Prostate gland (tissue), 2 donors: ENCODE measurements at regions not wholly inside any gene's neighbourhood (a gene's known extent, or its start where the extent isn't known, plus 50 kb on each side); places are given as distances from the start of the nearest gene placed in this dataset.

Source experiments
- DNase-seq: peaks from one replicate; pipeline ENCODE4 v3.0.0-alpha.2; 2019; ENCODE audit warnings: low spot score
- H3K27ac ChIP-seq, 2 donors: fragments of 200-600 bp; sonication (generic); 2 replicates each; pipeline ENCODE4 v1.5.1; 2017 to 2019
- H3K27me3 ChIP-seq: fragments of 200-600 bp; sonication (generic); replicated peaks from 2 replicates; pipeline ENCODE4 v1.5.1; 2019; ENCODE audit not compliant: insufficient read depth
- H3K36me3 ChIP-seq, 2 donors: fragments of 200-600 bp; sonication (generic); 1 replicate in 1 of 2; 2 replicates in 1 of 2; pipeline versions ENCODE4 v1.5.1 to v1.8.1; 2017 to 2019
- H3K4me1 ChIP-seq: fragments of 200-600 bp; sonication (generic); replicated peaks from 2 replicates; pipeline ENCODE4 v1.5.1; 2019
- H3K4me3 ChIP-seq, 2 donors: fragments of 200-600 bp; sonication (generic); 2 replicates each; pipeline ENCODE4 v1.5.1; 2017 to 2019
- H3K9me3 ChIP-seq: fragments of 200-600 bp; sonication (generic); 2 replicates; pipeline ENCODE4 v1.5.1; 2017
- POLR2A ChIP-seq: fragments of 450-650 bp; IDR thresholded peaks from one replicate; pipeline ENCODE4 v1.6.1; 2016; ENCODE audit warnings: antibody characterized with exemption, mild to moderate bottlenecking
- POLR2AphosphoS5 ChIP-seq: sonication (generic); formaldehyde crosslinking; IDR thresholded peaks from one replicate; pipeline ENCODE4 v1.6.1; 2017; ENCODE audit warnings: antibody characterized with exemption
- WGBS: methylation state at CpG from one replicate; pipeline ENCODE4 v1.1.5; 2018; 5-methylcytosine and 5-hydroxymethylcytosine counted together
- intact Hi-C: fragments of 100-400 bp; cut with DNase I; formaldehyde crosslinking; loops from one replicate; pipeline ENCODE4 v1.14.2; 2022
- TF ChIP-seq, protein P1 (sequence below), 4 experiments: fragments of 200-600 bp in 2 of 4; fragments of 450-650 bp in 2 of 4; sonication (generic) in 2 of 4; IDR thresholded peaks; 1 replicate in 3 of 4; 2 replicates in 1 of 4; pipeline ENCODE4 v1.5.1; 2016 to 2019; ENCODE audit warnings: antibody characterized with exemption in 4 of 4, mild to moderate bottlenecking in 2 of 4, moderate library complexity in 2 of 4

DNA sequence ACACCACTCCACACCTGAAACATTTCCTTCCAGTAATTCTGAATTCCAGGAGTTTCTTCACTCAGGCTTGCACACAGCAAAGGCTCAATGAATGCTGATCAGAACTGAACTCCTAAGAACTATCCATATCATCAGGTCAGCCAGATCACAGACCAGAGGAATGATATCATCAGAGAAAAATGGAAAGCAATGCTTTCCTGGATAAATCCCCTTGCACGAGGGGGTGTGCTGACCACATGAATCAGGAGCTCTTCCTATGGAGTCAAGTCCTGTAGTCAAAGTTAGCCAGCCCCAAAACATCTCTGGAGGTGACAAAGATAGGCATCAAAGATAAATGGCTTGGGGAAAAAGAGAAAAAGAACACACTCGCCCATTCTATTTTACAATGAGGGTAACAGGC is 83.8 kb upstream of the ACVR2A start:
- WGBS = 87% methylated on average over 2 of the region's 2 CpGs
- no peak overlapping the region for H3K4me3 ChIP-seq
- H3K36me3 ChIP-seq = no peaks in the 10 kb centered on the region
- no peaks in the 10 kb centered on the region for H3K27me3 ChIP-seq
- H3K9me3 ChIP-seq = no peaks in the 10 kb centered on the region
- H3K4me1 ChIP-seq = no peaks in the 10 kb centered on the region
- TF ChIP-seq POLR2A = no peak
- TF ChIP-seq POLR2AphosphoS5 = no peak
- TF ChIP-seq, protein P1, sequence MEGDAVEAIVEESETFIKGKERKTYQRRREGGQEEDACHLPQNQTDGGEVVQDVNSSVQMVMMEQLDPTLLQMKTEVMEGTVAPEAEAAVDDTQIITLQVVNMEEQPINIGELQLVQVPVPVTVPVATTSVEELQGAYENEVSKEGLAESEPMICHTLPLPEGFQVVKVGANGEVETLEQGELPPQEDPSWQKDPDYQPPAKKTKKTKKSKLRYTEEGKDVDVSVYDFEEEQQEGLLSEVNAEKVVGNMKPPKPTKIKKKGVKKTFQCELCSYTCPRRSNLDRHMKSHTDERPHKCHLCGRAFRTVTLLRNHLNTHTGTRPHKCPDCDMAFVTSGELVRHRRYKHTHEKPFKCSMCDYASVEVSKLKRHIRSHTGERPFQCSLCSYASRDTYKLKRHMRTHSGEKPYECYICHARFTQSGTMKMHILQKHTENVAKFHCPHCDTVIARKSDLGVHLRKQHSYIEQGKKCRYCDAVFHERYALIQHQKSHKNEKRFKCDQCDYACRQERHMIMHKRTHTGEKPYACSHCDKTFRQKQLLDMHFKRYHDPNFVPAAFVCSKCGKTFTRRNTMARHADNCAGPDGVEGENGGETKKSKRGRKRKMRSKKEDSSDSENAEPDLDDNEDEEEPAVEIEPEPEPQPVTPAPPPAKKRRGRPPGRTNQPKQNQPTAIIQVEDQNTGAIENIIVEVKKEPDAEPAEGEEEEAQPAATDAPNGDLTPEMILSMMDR (IDR thresholded peaks at IDR 0.05) = no peak
- no peak for DNase-seq
- intact Hi-C loops = no loop called here
- H3K27ac ChIP-seq = no peak overlapping the region

DNA sequence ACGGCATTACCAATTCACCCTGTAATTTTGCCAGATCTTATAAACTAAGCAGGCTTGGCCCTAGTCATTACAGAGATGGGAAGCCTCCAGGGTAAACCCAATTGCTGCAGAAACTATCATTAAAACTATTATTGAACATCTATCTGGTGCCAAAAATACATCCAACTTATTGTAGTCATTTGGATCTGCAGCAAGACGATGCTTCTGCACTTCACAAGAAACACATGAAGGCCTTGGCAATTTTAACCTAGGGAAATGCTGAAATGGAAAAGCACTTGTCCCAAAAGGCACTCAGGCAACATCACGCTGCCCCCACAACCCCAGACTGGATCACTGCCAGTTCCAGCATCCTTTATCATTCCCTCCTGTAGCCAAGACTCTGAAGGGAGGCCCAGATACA is 85.3 kb upstream of the ACVR2A start:
- no peaks in the 10 kb centered on the region for H3K36me3 ChIP-seq
- H3K4me3 ChIP-seq = no peak overlapping the region
- TF ChIP-seq, protein P1 (IDR thresholded peaks at IDR 0.05) = no peak
- TF ChIP-seq POLR2A = no peak
- TF ChIP-seq POLR2AphosphoS5 = no peak
- intact Hi-C loops = no loop called here
- H3K9me3 ChIP-seq = no peaks in the 10 kb centered on the region
- no peaks in the 10 kb centered on the region for H3K4me1 ChIP-seq
- no peaks in the 10 kb centered on the region for H3K27me3 ChIP-seq
- no peak overlapping the region for H3K27ac ChIP-seq
- 82% methylated on average over 3 of the region's 3 CpGs for WGBS
- no peak for DNase-seq

DNA sequence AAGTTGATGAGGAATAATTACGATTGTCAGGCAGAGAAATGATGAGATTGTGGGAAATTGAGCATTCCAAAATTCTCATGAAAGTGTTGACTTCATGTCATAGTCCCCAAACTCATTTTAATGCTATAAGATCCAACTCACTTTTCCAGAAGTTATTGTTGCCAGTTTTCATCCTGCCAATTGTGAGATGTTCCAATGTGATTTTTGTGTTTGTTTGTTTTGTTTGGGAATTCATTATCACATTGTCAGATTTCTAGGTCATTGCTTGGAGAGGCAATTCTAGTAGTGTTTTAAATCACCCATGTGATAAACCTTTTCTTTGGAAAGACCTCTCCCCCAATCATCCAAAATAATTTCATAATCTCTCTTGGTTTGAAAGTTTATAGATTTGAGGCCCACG is 86.0 kb upstream of the ACVR2A start:
- H3K27me3 ChIP-seq = no peaks in the 10 kb centered on the region
- no peak for DNase-seq
- TF ChIP-seq POLR2AphosphoS5 = no peak
- TF ChIP-seq, protein P1 (IDR thresholded peaks at IDR 0.05) = no peak
- no peak for TF ChIP-seq POLR2A
- no peak overlapping the region for H3K27ac ChIP-seq
- H3K4me1 ChIP-seq = no peaks in the 10 kb centered on the region
- intact Hi-C loops = no loop called here
- no peaks in the 10 kb centered on the region for H3K9me3 ChIP-seq
- 87% methylated on average over 2 of the region's 2 CpGs for WGBS
- no peaks in the 10 kb centered on the region for H3K36me3 ChIP-seq
- no peak overlapping the region for H3K4me3 ChIP-seq

DNA sequence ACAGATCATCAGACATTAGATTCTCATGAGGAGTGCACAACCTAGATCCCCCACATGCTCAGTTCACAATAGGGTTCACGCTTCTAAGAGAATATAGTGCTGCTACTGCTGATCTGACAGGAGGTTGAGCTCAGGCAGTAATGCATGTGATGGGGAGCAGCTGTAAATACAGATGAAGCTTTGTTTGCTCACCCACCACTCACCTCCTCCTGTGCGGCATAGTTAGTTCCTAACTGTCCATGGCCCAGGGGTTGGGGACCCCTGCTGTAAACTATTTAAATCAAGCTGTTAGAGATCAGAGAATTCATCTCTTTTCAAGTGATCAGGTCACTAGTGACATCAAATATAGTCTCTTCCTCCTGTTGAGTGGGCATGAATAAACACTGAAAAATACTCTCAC is 88.8 kb upstream of the ACVR2A start:
- H3K9me3 ChIP-seq = no peaks in the 10 kb centered on the region
- no peaks in the 10 kb centered on the region for H3K4me1 ChIP-seq
- H3K36me3 ChIP-seq = no peaks in the 10 kb centered on the region
- H3K27ac ChIP-seq = no peak overlapping the region
- no peak overlapping the region for H3K4me3 ChIP-seq
- 87% methylated on average over 2 of the region's 2 CpGs for WGBS
- TF ChIP-seq POLR2A (no peak), POLR2AphosphoS5 (no peak)
- TF ChIP-seq, protein P1 (IDR thresholded peaks at IDR 0.05) = no peak
- intact Hi-C loops = no loop called here
- DNase-seq = no peak
- no peaks in the 10 kb centered on the region for H3K27me3 ChIP-seq

DNA sequence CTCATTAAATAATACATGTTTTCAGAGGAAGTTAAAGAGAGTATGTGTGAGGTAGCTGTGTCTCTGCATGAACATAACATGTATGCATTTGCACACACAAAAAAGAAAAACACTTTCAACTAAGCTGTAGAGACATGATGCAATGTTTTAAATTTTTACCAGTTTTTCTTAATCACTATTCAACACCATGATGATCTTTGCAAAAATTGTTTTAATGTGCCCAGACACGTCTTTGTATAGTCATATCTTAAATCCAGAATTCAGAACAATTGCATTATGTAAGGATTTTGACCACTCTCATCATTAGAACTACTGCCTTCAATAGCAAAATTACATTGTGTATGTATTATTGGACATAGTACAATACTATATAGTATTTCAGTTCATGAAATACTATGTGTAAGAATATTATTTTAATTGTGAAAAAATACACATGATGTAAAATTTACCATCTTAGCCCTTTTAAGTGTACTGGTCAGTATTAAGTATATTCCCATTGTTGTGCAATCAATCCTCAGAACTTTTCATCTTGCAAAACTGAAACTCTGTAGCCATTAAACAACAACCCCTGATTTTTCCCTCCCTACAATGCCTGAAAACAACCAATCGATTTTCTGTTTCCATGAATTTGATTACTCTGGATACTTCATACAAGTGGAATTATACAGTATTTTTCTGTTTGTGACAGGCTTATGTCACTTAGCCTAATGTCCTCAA is 104.5 kb upstream of the ACVR2A start:
- WGBS = 83% methylated on average over 2 of the region's 2 CpGs
- intact Hi-C loops = no loop called here
- H3K4me1 ChIP-seq = no peaks in the 10 kb centered on the region
- H3K27ac ChIP-seq = no peak overlapping the region
- DNase-seq = no peak
- no peaks in the 10 kb centered on the region for H3K27me3 ChIP-seq
- H3K36me3 ChIP-seq = no peaks in the 10 kb centered on the region
- TF ChIP-seq POLR2AphosphoS5 (no peak), POLR2A (no peak)
- TF ChIP-seq, protein P1 (IDR thresholded peaks at IDR 0.05) = no peak
- no peaks in the 10 kb centered on the region for H3K9me3 ChIP-seq
- no peak overlapping the region for H3K4me3 ChIP-seq
